Sigmoid colon (tissue), 4 donors: ENCODE measurements at regions not wholly inside any gene's neighbourhood (a gene's known extent, or its start where the extent isn't known, plus 50 kb on each side); places are given as distances from the start of the nearest gene placed in this dataset.

ENCODE experiments used
- EP300 ChIP-seq, 4 donors: sonication (generic); formaldehyde crosslinking; IDR thresholded peaks; one replicate each; pipeline ENCODE4 v1.6.1; 2017; ENCODE audit warnings: antibody characterized with exemption in 4 of 4
- POLR2A ChIP-seq, 2 donors: fragments of 450-650 bp; IDR thresholded peaks; one replicate each; pipeline ENCODE4 v1.6.1; 2016; ENCODE audit warnings: antibody characterized with exemption in 2 of 2, mild to moderate bottlenecking in 2 of 2, moderate library complexity in 2 of 2
- TF ChIP-seq, protein P1 (sequence below), 4 experiments: fragments of 450-650 bp in 3 of 4; fragments of 200-600 bp in 1 of 4; IDR thresholded peaks; one replicate each; pipeline ENCODE4 v1.5.1; 2016 to 2019; ENCODE audit warnings: antibody characterized with exemption in 4 of 4, mild to moderate bottlenecking in 3 of 4, moderate library complexity in 2 of 4

GRCh38 chr10:3537518-3537917, 247.5 kb downstream of the KLF6 start:
- TF ChIP-seq, protein P1, sequence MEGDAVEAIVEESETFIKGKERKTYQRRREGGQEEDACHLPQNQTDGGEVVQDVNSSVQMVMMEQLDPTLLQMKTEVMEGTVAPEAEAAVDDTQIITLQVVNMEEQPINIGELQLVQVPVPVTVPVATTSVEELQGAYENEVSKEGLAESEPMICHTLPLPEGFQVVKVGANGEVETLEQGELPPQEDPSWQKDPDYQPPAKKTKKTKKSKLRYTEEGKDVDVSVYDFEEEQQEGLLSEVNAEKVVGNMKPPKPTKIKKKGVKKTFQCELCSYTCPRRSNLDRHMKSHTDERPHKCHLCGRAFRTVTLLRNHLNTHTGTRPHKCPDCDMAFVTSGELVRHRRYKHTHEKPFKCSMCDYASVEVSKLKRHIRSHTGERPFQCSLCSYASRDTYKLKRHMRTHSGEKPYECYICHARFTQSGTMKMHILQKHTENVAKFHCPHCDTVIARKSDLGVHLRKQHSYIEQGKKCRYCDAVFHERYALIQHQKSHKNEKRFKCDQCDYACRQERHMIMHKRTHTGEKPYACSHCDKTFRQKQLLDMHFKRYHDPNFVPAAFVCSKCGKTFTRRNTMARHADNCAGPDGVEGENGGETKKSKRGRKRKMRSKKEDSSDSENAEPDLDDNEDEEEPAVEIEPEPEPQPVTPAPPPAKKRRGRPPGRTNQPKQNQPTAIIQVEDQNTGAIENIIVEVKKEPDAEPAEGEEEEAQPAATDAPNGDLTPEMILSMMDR (IDR thresholded peaks at IDR 0.05) = no peak
- TF ChIP-seq EP300 (IDR thresholded peaks at IDR 0.05) (no peak), POLR2A (IDR thresholded peaks at IDR 0.05) (no peak)
